ENCODE measurements at regions not wholly inside any gene's neighbourhood (a gene's known extent, or its start where the extent isn't known, plus 50 kb on each side); places are given as distances from the start of the nearest gene placed in this dataset.

GRCh38 chr3:82030916-82031315 lies 269.5 kb upstream of the GBE1 start:
- CTCF ChIA-PET, result interaction anchor here in 1 of 2 donors (0.5 kb wide), 1 partner anchor 429 kb away, joined by 4 read pairs; no protein-coding TSS in a partner anchor
- Histone ChIP-seq H3K36me3 (ENCODE audit: control insufficient read depth in 2 of 2, extremely low read depth in 1 of 2, insufficient read depth in 1 of 2, low read length in 1 of 2) (no peaks in the 10 kb centered on the region), H3K27me3 (replicated peaks in 1 of 2; ENCODE audit: control insufficient read depth in 2 of 2, extremely low read depth in 1 of 2, insufficient read depth in 2 of 2, low read length in 1 of 2) (no peaks in the 10 kb centered on the region), H3K27ac (ENCODE audit: low read length) (no peak overlapping the region), H3K4me1 (ENCODE audit: control insufficient read depth in 1 of 2, extremely low read depth in 1 of 2, insufficient read depth in 2 of 2, low read length in 2 of 2) (no peaks in the 10 kb centered on the region), H3K9me3 (no peaks in the 10 kb centered on the region), H3K4me3 (ENCODE audit: control insufficient read depth in 1 of 2, extremely low read depth in 1 of 2, low read length in 1 of 2) (no peak overlapping the region)
- DNase-seq, result no peak
- no peaks in the 10 kb centered on the region for H3K27me3 Mint-ChIP-seq
- peaks cover 0 to 15% (median 9%) of the 10 kb centered on the region in 3 donors for H3K9me3 Mint-ChIP-seq
- no peaks in the 10 kb centered on the region for H3K36me3 Mint-ChIP-seq
- 90% methylated on average over 4 of the region's 5 CpGs for WGBS (ENCODE audit: insufficient coverage)
- H3K27ac Mint-ChIP-seq, result no peak overlapping the region
- no peak for ATAC-seq (replicated peaks in 1 of 4)
- no peak overlapping the region for H3K4me3 Mint-ChIP-seq
- H3K4me1 Mint-ChIP-seq, result no peaks in the 10 kb centered on the region
- POLR2A ChIA-PET, result no interaction called here

- H3K9me3 ChIP-seq, result no peaks in the 10 kb centered on the region
- no peak for DNase-seq
- ChIA-PET POLR2A (no interaction called here), CTCF (no interaction called here)
- H3K4me3 ChIP-seq (ENCODE audit: control insufficient read depth in 1 of 2, extremely low read depth in 1 of 2, low read length in 1 of 2), result no peak overlapping the region
- H3K36me3 Mint-ChIP-seq, result no peaks in the 10 kb centered on the region
- ATAC-seq (replicated peaks in 1 of 4), result no peak
- no peak overlapping the region for H3K27ac Mint-ChIP-seq
- no peaks in the 10 kb centered on the region for H3K27me3 Mint-ChIP-seq
- no peaks in the 10 kb centered on the region for H3K36me3 ChIP-seq (ENCODE audit: control insufficient read depth in 2 of 2, extremely low read depth in 1 of 2, insufficient read depth in 1 of 2, low read length in 1 of 2)
- no CpG with 5 or more reads among the region's 3 CpGs for WGBS (ENCODE audit: insufficient coverage)
- H3K27ac ChIP-seq (ENCODE audit: low read length), result no peak overlapping the region
- peaks cover 0 to 7% (median 4%) of the 10 kb centered on the region in 3 donors for H3K9me3 Mint-ChIP-seq
- H3K27me3 ChIP-seq (replicated peaks in 1 of 2; ENCODE audit: control insufficient read depth in 2 of 2, extremely low read depth in 1 of 2, insufficient read depth in 2 of 2, low read length in 1 of 2), result no peaks in the 10 kb centered on the region
- H3K4me1 ChIP-seq (ENCODE audit: control insufficient read depth in 1 of 2, extremely low read depth in 1 of 2, insufficient read depth in 2 of 2, low read length in 2 of 2), result no peaks in the 10 kb centered on the region
- H3K4me1 Mint-ChIP-seq, result no peaks in the 10 kb centered on the region
- no peak overlapping the region for H3K4me3 Mint-ChIP-seq
Measured at GRCh38 chr3:82022836-82023235, 261.4 kb upstream of the GBE1 start.

GRCh38 chr3:82020282-82020681 lies 258.8 kb upstream of the GBE1 start:
- DNase-seq (no peak), ATAC-seq (replicated peaks in 1 of 4) (no peak)
- no peaks in the 10 kb centered on the region for H3K36me3 ChIP-seq (ENCODE audit: control insufficient read depth in 2 of 2, extremely low read depth in 1 of 2, insufficient read depth in 1 of 2, low read length in 1 of 2)
- H3K9me3 Mint-ChIP-seq, result peaks cover 3 to 5% (median 4%) of the 10 kb centered on the region in 3 donors
- H3K27me3 ChIP-seq (replicated peaks in 1 of 2; ENCODE audit: control insufficient read depth in 2 of 2, extremely low read depth in 1 of 2, insufficient read depth in 2 of 2, low read length in 1 of 2), result no peaks in the 10 kb centered on the region
- ChIA-PET CTCF (no interaction called here), POLR2A (no interaction called here)
- H3K27ac ChIP-seq (ENCODE audit: low read length), result no peak overlapping the region
- H3K27ac Mint-ChIP-seq, result no peak overlapping the region
- WGBS (ENCODE audit: insufficient coverage), result no CpG with 5 or more reads among the region's 3 CpGs
- H3K4me1 ChIP-seq (ENCODE audit: control insufficient read depth in 1 of 2, extremely low read depth in 1 of 2, insufficient read depth in 2 of 2, low read length in 2 of 2), result no peaks in the 10 kb centered on the region
- no peaks in the 10 kb centered on the region for H3K27me3 Mint-ChIP-seq
- no peak overlapping the region for H3K4me3 ChIP-seq (ENCODE audit: control insufficient read depth in 1 of 2, extremely low read depth in 1 of 2, low read length in 1 of 2)
- no peaks in the 10 kb centered on the region for H3K4me1 Mint-ChIP-seq
- no peaks in the 10 kb centered on the region for H3K36me3 Mint-ChIP-seq
- H3K9me3 ChIP-seq, result no peaks in the 10 kb centered on the region
- no peak overlapping the region for H3K4me3 Mint-ChIP-seq

GRCh38 chr3:82015241-82015640 lies 253.8 kb upstream of the GBE1 start:
- DNase-seq (no peak), ATAC-seq (replicated peaks in 1 of 4) (no peak)
- Histone ChIP-seq H3K4me1 (ENCODE audit: control insufficient read depth in 1 of 2, extremely low read depth in 1 of 2, insufficient read depth in 2 of 2, low read length in 2 of 2) (no peaks in the 10 kb centered on the region), H3K36me3 (ENCODE audit: control insufficient read depth in 2 of 2, extremely low read depth in 1 of 2, insufficient read depth in 1 of 2, low read length in 1 of 2) (no peaks in the 10 kb centered on the region), H3K27me3 (replicated peaks in 1 of 2; ENCODE audit: control insufficient read depth in 2 of 2, extremely low read depth in 1 of 2, insufficient read depth in 2 of 2, low read length in 1 of 2) (no peaks in the 10 kb centered on the region), H3K27ac (ENCODE audit: low read length) (no peak overlapping the region), H3K9me3 (no peaks in the 10 kb centered on the region), H3K4me3 (ENCODE audit: control insufficient read depth in 1 of 2, extremely low read depth in 1 of 2, low read length in 1 of 2) (no peak overlapping the region)
- peaks cover 4 to 12% (median 7%) of the 10 kb centered on the region in 3 donors for H3K9me3 Mint-ChIP-seq
- ChIA-PET CTCF (no interaction called here), POLR2A (no interaction called here)
- H3K4me3 Mint-ChIP-seq, result no peak overlapping the region
- no peaks in the 10 kb centered on the region for H3K36me3 Mint-ChIP-seq
- no peaks in the 10 kb centered on the region for H3K27me3 Mint-ChIP-seq
- WGBS (ENCODE audit: insufficient coverage), result no CpG with 5 or more reads among the region's 1 CpG
- no peaks in the 10 kb centered on the region for H3K4me1 Mint-ChIP-seq
- H3K27ac Mint-ChIP-seq, result no peak overlapping the region

GRCh38 chr3:82012775-82013174 lies 251.3 kb upstream of the GBE1 start:
- POLR2A ChIA-PET, result no interaction called here
- Mint-ChIP-seq H3K36me3 (no peaks in the 10 kb centered on the region), H3K4me1 (no peaks in the 10 kb centered on the region), H3K27ac (no peak overlapping the region), H3K27me3 (no peaks in the 10 kb centered on the region), H3K4me3 (no peak overlapping the region), H3K9me3 (peaks cover 0 to 19% (median 10%) of the 10 kb centered on the region in 3 donors)
- no peaks in the 10 kb centered on the region for H3K36me3 ChIP-seq (ENCODE audit: control insufficient read depth in 2 of 2, extremely low read depth in 1 of 2, insufficient read depth in 1 of 2, low read length in 1 of 2)
- ATAC-seq (replicated peaks in 1 of 4) (no peak), DNase-seq (no peak)
- no peaks in the 10 kb centered on the region for H3K9me3 ChIP-seq
- no peak overlapping the region for H3K4me3 ChIP-seq (ENCODE audit: control insufficient read depth in 1 of 2, extremely low read depth in 1 of 2, low read length in 1 of 2)
- no peak overlapping the region for H3K27ac ChIP-seq (ENCODE audit: low read length)
- CTCF ChIA-PET, result no interaction called here
- H3K4me1 ChIP-seq (ENCODE audit: control insufficient read depth in 1 of 2, extremely low read depth in 1 of 2, insufficient read depth in 2 of 2, low read length in 2 of 2), result no peaks in the 10 kb centered on the region
- H3K27me3 ChIP-seq (replicated peaks in 1 of 2; ENCODE audit: control insufficient read depth in 2 of 2, extremely low read depth in 1 of 2, insufficient read depth in 2 of 2, low read length in 1 of 2), result no peaks in the 10 kb centered on the region

- Histone ChIP-seq H3K27me3 (replicated peaks in 1 of 2; ENCODE audit: control insufficient read depth in 2 of 2, extremely low read depth in 1 of 2, insufficient read depth in 2 of 2, low read length in 1 of 2) (no peaks in the 10 kb centered on the region), H3K36me3 (ENCODE audit: control insufficient read depth in 2 of 2, extremely low read depth in 1 of 2, insufficient read depth in 1 of 2, low read length in 1 of 2) (no peaks in the 10 kb centered on the region), H3K27ac (ENCODE audit: low read length) (no peak overlapping the region), H3K4me3 (ENCODE audit: control insufficient read depth in 1 of 2, extremely low read depth in 1 of 2, low read length in 1 of 2) (no peak overlapping the region), H3K9me3 (no peaks in the 10 kb centered on the region), H3K4me1 (ENCODE audit: control insufficient read depth in 1 of 2, extremely low read depth in 1 of 2, insufficient read depth in 2 of 2, low read length in 2 of 2) (no peaks in the 10 kb centered on the region)
- POLR2A ChIA-PET, result no interaction called here
- H3K4me1 Mint-ChIP-seq, result no peaks in the 10 kb centered on the region
- H3K36me3 Mint-ChIP-seq, result no peaks in the 10 kb centered on the region
- CTCF ChIA-PET, result no interaction called here
- no CpG with 5 or more reads among the region's 2 CpGs for WGBS (ENCODE audit: insufficient coverage)
- no peak overlapping the region for H3K27ac Mint-ChIP-seq
- peaks cover 4 to 19% (median 18%) of the 10 kb centered on the region in 3 donors for H3K9me3 Mint-ChIP-seq
- no peak for ATAC-seq (replicated peaks in 1 of 4)
- no peak overlapping the region for H3K4me3 Mint-ChIP-seq
- H3K27me3 Mint-ChIP-seq, result no peaks in the 10 kb centered on the region
- DNase-seq, result no peak
Measured at GRCh38 chr3:82011336-82011735, 249.9 kb upstream of the GBE1 start.

- Histone ChIP-seq H3K27me3 (replicated peaks in 1 of 2; ENCODE audit: control insufficient read depth in 2 of 2, extremely low read depth in 1 of 2, insufficient read depth in 2 of 2, low read length in 1 of 2) (no peaks in the 10 kb centered on the region), H3K4me3 (ENCODE audit: control insufficient read depth in 1 of 2, extremely low read depth in 1 of 2, low read length in 1 of 2) (no peak overlapping the region), H3K36me3 (ENCODE audit: control insufficient read depth in 2 of 2, extremely low read depth in 1 of 2, insufficient read depth in 1 of 2, low read length in 1 of 2) (no peaks in the 10 kb centered on the region), H3K4me1 (ENCODE audit: control insufficient read depth in 1 of 2, extremely low read depth in 1 of 2, insufficient read depth in 2 of 2, low read length in 2 of 2) (no peaks in the 10 kb centered on the region), H3K9me3 (no peaks in the 10 kb centered on the region), H3K27ac (ENCODE audit: low read length) (no peak overlapping the region)
- Mint-ChIP-seq H3K27ac (no peak overlapping the region), H3K9me3 (peaks cover 4 to 11% (median 7%) of the 10 kb centered on the region in 3 donors), H3K27me3 (no peaks in the 10 kb centered on the region), H3K4me3 (no peak overlapping the region), H3K36me3 (no peaks in the 10 kb centered on the region), H3K4me1 (no peaks in the 10 kb centered on the region)
- no peak for ATAC-seq (replicated peaks in 1 of 4)
- CTCF ChIA-PET, result no interaction called here
- no peak for DNase-seq
- WGBS (ENCODE audit: insufficient coverage), result no CpG with 5 or more reads among the region's 3 CpGs
- POLR2A ChIA-PET, result no interaction called here
Measured at GRCh38 chr3:82005266-82005665, 243.8 kb upstream of the GBE1 start.
